BLaER1 (cell line): ENCODE measurements at regions not wholly inside any gene's neighbourhood (a gene's known extent, or its start where the extent isn't known, plus 50 kb on each side); places are given as distances from the start of the nearest gene placed in this dataset.

Experiments used
- H3K27ac ChIP-seq: shearing (Covaris generic); formaldehyde crosslinking; 2 replicates; pipeline ENCODE4 v1.8.1; 2022
- H3K27me3 ChIP-seq: shearing (Covaris generic); formaldehyde crosslinking; 2 replicates; pipeline ENCODE4 v1.8.1; 2022
- H3K36me3 ChIP-seq: shearing (Covaris generic); formaldehyde crosslinking; 2 replicates; pipeline ENCODE4 v1.8.1; 2022
- H3K4me1 ChIP-seq: shearing (Covaris generic); formaldehyde crosslinking; 2 replicates; pipeline ENCODE4 v1.8.1; 2022
- H3K4me2 ChIP-seq: shearing (Covaris generic); formaldehyde crosslinking; 2 replicates; pipeline ENCODE4 v1.8.1; 2022
- H3K4me3 ChIP-seq: shearing (Covaris generic); formaldehyde crosslinking; 2 replicates; pipeline ENCODE4 v1.8.1; 2022
- H3K9ac ChIP-seq: shearing (Covaris generic); formaldehyde crosslinking; 2 replicates; pipeline ENCODE4 v1.8.1; 2022
- H3K9me3 ChIP-seq: shearing (Covaris generic); formaldehyde crosslinking; 2 replicates; pipeline ENCODE4 v1.8.1; 2022
- H4K20me1 ChIP-seq: shearing (Covaris generic); formaldehyde crosslinking; 2 replicates; pipeline ENCODE4 v1.8.1; 2022
- Cebpa-rat ChIP-seq: shearing (Covaris generic); IDR thresholded peaks from 2 replicates; pipeline ENCODE4 v1.8.1; 2022

- H3K4me3 ChIP-seq = no peak overlapping the region
- peaks cover 14% of the 10 kb centered on the region for H3K4me1 ChIP-seq
- no peaks in the 10 kb centered on the region for H3K27me3 ChIP-seq
- H3K9ac ChIP-seq = no peak overlapping the region
- no peaks in the 10 kb centered on the region for H4K20me1 ChIP-seq
- no peak overlapping the region for H3K27ac ChIP-seq
- TF ChIP-seq Cebpa-rat = no peak
- H3K4me2 ChIP-seq = no peak overlapping the region
- no peaks in the 10 kb centered on the region for H3K36me3 ChIP-seq
- H3K9me3 ChIP-seq = peaks cover under 1% of the 10 kb centered on the region
These were observed 178.8 kb upstream of the HDDC2 start for GRCh38 chr6:125480571-125480970.

GRCh38 chr6:125481056-125481455, 179.3 kb upstream of the HDDC2 start:
- no peak overlapping the region for H3K4me3 ChIP-seq
- H3K36me3 ChIP-seq = no peaks in the 10 kb centered on the region
- H3K27ac ChIP-seq = no peak overlapping the region
- H3K4me2 ChIP-seq = no peak overlapping the region
- TF ChIP-seq Cebpa-rat = no peak
- peaks cover 6% of the 10 kb centered on the region for H3K9me3 ChIP-seq
- H3K4me1 ChIP-seq = peaks cover 12% of the 10 kb centered on the region
- no peaks in the 10 kb centered on the region for H3K27me3 ChIP-seq
- H4K20me1 ChIP-seq = no peaks in the 10 kb centered on the region
- H3K9ac ChIP-seq = no peak overlapping the region

DNA sequence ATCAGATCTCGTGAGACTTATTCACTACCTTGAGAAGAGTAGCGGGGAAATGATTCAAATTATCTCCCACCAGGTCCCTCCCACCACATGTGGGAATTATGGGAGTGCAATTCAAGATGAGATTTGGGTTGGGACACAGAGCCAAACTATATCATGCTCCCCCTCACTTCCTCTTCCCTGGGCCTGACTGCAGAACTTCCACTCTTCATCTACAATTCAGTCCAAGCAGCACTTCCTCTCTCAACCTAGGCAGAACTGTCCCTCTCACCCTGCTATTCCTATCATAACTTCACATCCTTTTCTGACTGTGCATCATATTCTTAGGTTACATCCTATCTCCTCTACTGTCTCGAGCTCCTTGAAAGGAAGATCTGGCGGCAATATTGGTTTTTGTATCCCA, 184.0 kb upstream of the HDDC2 start:
- Histone ChIP-seq H4K20me1 (no peaks in the 10 kb centered on the region), H3K27ac (no peak overlapping the region), H3K9ac (no peak overlapping the region), H3K4me1 (no peaks in the 10 kb centered on the region), H3K27me3 (no peaks in the 10 kb centered on the region), H3K9me3 (peaks cover 14% of the 10 kb centered on the region), H3K36me3 (no peaks in the 10 kb centered on the region), H3K4me3 (no peak overlapping the region), H3K4me2 (no peak overlapping the region)
- no peak for TF ChIP-seq Cebpa-rat

DNA sequence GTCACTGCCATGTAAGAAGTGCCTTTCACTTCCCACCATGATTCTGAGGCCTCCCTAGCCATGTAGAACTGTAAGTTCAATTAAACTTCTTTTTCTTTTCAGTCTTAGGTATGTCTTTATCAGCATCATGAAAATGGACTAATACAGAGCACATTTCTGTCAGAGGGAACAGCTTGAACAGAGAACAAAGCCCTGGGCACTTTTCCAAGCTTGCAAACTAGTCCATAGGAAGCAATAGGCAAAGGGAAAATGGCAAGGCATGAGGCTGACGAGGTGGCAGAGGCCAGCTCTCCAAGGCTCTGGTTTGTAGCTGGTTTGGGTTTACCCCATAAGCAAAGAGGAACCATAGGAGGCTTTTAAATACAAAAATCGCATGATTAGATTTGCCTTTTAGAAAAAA, 185.1 kb upstream of the HDDC2 start:
- Histone ChIP-seq H3K27ac (no peak overlapping the region), H3K9me3 (peaks cover 14% of the 10 kb centered on the region), H3K4me1 (no peaks in the 10 kb centered on the region), H3K36me3 (no peaks in the 10 kb centered on the region), H3K4me3 (no peak overlapping the region), H4K20me1 (no peaks in the 10 kb centered on the region), H3K4me2 (no peak overlapping the region), H3K9ac (no peak overlapping the region), H3K27me3 (no peaks in the 10 kb centered on the region)
- no peak for TF ChIP-seq Cebpa-rat

- no peak overlapping the region for H3K27ac ChIP-seq
- no peak for TF ChIP-seq Cebpa-rat
These were observed 188.0 kb upstream of the HDDC2 start for GRCh38 chr6:125489579-125490285.

DNA sequence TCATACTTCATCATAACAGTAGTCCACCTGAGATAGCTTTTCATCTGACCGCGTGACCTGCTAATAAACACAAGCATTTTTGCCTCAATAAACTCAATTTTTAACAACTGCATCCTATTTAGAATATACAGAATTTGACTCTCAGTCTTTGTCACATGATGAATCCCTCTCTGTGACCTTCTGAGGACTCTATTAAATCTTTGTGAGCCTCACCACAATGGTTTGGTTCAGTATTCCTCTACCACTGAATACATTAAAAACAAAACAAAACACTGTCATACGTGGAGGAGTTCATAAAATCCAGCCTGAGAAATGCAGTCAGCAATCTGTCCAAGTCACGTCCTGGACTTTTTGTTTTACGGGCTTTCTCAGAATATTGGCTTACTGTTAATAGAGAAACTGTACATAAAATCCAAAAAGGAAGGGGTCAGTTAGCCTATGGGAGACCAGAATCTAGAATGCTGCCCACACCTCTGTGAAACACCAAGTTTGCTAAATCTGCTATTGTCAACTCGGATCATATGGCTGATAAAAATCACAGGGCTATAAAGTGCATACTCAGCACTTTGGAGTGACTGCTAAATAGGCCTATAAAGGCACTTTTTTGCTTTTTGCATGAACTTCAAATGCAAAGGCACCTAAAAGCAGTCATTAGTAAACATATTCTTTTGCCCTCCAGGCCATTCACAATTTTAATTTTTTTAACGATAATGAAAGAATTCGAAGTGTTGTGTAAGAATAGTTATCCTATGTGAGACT, 190.3 kb upstream of the HDDC2 start:
- Histone ChIP-seq H3K9ac (no peak overlapping the region), H3K4me3 (no peak overlapping the region), H3K36me3 (no peaks in the 10 kb centered on the region), H3K4me1 (no peaks in the 10 kb centered on the region), H3K27me3 (no peaks in the 10 kb centered on the region), H3K9me3 (peaks cover 4% of the 10 kb centered on the region; the same call in 1 of the 2 replicates), H3K27ac (no peak overlapping the region), H3K4me2 (no peak overlapping the region), H4K20me1 (no peaks in the 10 kb centered on the region)
- no peak for TF ChIP-seq Cebpa-rat

More at GRCh38 chr6:125489579-125490285, 188.0 kb upstream of the HDDC2 start:
- Histone ChIP-seq H3K36me3 (no peaks in the 10 kb centered on the region), H3K4me1 (no peaks in the 10 kb centered on the region), H3K27me3 (no peaks in the 10 kb centered on the region), H3K4me3 (no peak overlapping the region), H3K4me2 (no peak overlapping the region), H3K9ac (no peak overlapping the region), H4K20me1 (no peaks in the 10 kb centered on the region), H3K9me3 (peaks cover 14% of the 10 kb centered on the region)

DNA sequence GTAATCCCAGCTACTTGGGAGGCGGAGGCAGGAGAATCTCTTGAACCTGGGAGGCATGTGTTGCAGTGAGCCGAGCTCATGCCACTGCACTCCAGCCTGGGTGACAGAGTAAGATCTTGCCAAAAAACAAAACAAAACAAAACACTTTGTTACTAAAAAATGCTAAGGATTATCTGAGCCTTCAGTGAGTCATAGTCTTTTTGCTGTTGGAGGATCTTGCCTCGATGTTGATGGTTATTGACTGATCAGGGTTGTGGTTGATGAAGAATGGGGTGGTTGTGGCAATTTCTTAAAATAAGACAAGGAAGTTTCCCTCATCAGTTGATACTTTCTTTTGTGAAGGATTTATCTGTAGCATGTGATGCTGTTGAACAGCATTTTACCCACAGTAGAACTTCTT, 196.8 kb upstream of the HDDC2 start:
- peak overlapping the region; percentile 23 for H3K4me2 ChIP-seq
- H3K4me1 ChIP-seq = peaks cover 8% of the 10 kb centered on the region
- H3K27ac ChIP-seq = no peak overlapping the region
- TF ChIP-seq Cebpa-rat = no peak
- H3K36me3 ChIP-seq = no peaks in the 10 kb centered on the region
- H3K9me3 ChIP-seq = no peaks in the 10 kb centered on the region
- no peak overlapping the region for H3K4me3 ChIP-seq
- no peaks in the 10 kb centered on the region for H3K27me3 ChIP-seq
- no peaks in the 10 kb centered on the region for H4K20me1 ChIP-seq
- H3K9ac ChIP-seq = no peak overlapping the region

GRCh38 chr6:125499535-125499934, 197.8 kb upstream of the HDDC2 start:
- H3K27me3 ChIP-seq = no peaks in the 10 kb centered on the region
- no peak overlapping the region for H3K4me2 ChIP-seq
- TF ChIP-seq Cebpa-rat = no peak
- H3K27ac ChIP-seq = no peak overlapping the region
- no peak overlapping the region for H3K4me3 ChIP-seq
- no peaks in the 10 kb centered on the region for H3K36me3 ChIP-seq
- H3K4me1 ChIP-seq = peaks cover 8% of the 10 kb centered on the region
- H3K9me3 ChIP-seq = no peaks in the 10 kb centered on the region
- no peaks in the 10 kb centered on the region for H4K20me1 ChIP-seq
- no peak overlapping the region for H3K9ac ChIP-seq

GRCh38 chr6:125503181-125503580, 201.4 kb upstream of the HDDC2 start:
- Histone ChIP-seq H4K20me1 (no peaks in the 10 kb centered on the region), H3K4me1 (peaks cover 17% of the 10 kb centered on the region), H3K9ac (no peak overlapping the region), H3K9me3 (peaks cover 12% of the 10 kb centered on the region), H3K4me2 (no peak overlapping the region), H3K27me3 (no peaks in the 10 kb centered on the region), H3K27ac (no peak overlapping the region), H3K36me3 (no peaks in the 10 kb centered on the region), H3K4me3 (no peak overlapping the region)
- no peak for TF ChIP-seq Cebpa-rat

- peak overlapping the region; percentile 55 for H3K4me2 ChIP-seq
- H3K9me3 ChIP-seq = peaks cover 12% of the 10 kb centered on the region
- peaks cover 27% of the 10 kb centered on the region for H3K4me1 ChIP-seq
- no peaks in the 10 kb centered on the region for H3K27me3 ChIP-seq
- no peaks in the 10 kb centered on the region for H4K20me1 ChIP-seq
- H3K27ac ChIP-seq = no peak overlapping the region
- H3K4me3 ChIP-seq = no peak overlapping the region
- H3K36me3 ChIP-seq = no peaks in the 10 kb centered on the region
- H3K9ac ChIP-seq = no peak overlapping the region
- no peak for TF ChIP-seq Cebpa-rat
These were observed 206.4 kb upstream of the HDDC2 start for GRCh38 chr6:125507987-125508655.
